GM12864 (cell line): ENCODE measurements at regions not wholly inside any gene's neighbourhood (a gene's known extent, or its start where the extent isn't known, plus 50 kb on each side); places are given as distances from the start of the nearest gene placed in this dataset.

Experiments
- DNase-seq: peaks from one replicate; pipeline ENCODE4 v3.0.0-alpha.2; 2011; ENCODE audit warnings: low read depth
- H3K4me3 ChIP-seq: 2 replicates; pipeline ENCODE4 v1.5.1; 2011; ENCODE audit warnings: mild to moderate bottlenecking, low read depth, low read length, control low read depth
- CTCF ChIP-seq: IDR thresholded peaks from 2 replicates; pipeline ENCODE4 v1.5.1; 2011; ENCODE audit warnings: low read depth, mild to moderate bottlenecking, moderate library complexity, low read length, control low read depth, inconsistent platforms; ENCODE audit errors: missing control alignments

DNA sequence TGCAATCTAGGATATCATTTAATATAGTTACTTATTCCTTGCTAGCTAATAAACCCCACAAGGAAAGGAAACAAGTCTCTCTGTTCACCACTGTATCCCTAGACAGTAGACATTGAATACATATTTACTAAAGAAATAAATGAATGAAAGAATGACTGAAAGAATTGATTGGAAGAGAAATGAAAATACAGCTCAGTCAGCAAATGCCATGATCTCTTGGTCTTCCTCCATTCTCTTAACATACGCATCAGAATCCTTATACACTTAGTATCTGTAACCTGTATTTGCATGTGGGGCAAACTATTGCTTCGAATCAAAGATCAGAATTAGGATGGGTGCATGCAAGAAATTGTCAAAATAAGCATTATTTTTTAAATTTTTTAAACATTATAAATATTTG lies 500.8 kb upstream of the ADGRL2 start:
- no peak for TF ChIP-seq CTCF
- DNase-seq, result no peak
- no peak overlapping the region for H3K4me3 ChIP-seq

- no peak for TF ChIP-seq CTCF
- H3K4me3 ChIP-seq, result no peak overlapping the region
- DNase-seq, result no peak
Observed at GRCh38 chr1:81298266-81298665, 502.5 kb upstream of the ADGRL2 start.

- DNase-seq, result no peak
- no peak for TF ChIP-seq CTCF
- no peak overlapping the region for H3K4me3 ChIP-seq
Observed at GRCh38 chr1:81296601-81297000, 504.1 kb upstream of the ADGRL2 start.

DNA sequence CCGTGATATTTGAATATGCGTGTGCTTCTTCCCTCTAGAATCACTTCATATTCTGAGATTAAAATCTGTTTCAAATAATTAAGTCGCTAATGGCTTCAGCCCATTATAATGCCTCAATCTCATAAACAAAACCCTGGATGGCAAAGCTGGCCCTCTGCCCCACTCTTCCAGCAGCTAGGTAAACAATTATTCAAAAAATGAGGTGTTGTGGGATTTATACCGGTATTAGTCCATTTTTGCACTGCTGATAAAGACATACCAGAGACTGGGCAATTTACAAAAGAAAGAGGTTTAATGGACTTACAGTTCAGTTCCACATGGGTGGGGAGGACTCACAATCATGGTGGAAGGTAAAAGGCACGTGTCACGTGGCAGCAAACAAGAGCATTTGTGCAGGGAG lies 510.4 kb upstream of the ADGRL2 start:
- TF ChIP-seq CTCF, result no peak
- DNase-seq, result no peak

GRCh38 chr1:81288689-81289088 lies 512.0 kb upstream of the ADGRL2 start:
- TF ChIP-seq CTCF, result no peak
- H3K4me3 ChIP-seq, result no peak overlapping the region
- no peak for DNase-seq

More for the DNA sequence above, 510.4 kb upstream of the ADGRL2 start:
- no peak overlapping the region for H3K4me3 ChIP-seq

DNA sequence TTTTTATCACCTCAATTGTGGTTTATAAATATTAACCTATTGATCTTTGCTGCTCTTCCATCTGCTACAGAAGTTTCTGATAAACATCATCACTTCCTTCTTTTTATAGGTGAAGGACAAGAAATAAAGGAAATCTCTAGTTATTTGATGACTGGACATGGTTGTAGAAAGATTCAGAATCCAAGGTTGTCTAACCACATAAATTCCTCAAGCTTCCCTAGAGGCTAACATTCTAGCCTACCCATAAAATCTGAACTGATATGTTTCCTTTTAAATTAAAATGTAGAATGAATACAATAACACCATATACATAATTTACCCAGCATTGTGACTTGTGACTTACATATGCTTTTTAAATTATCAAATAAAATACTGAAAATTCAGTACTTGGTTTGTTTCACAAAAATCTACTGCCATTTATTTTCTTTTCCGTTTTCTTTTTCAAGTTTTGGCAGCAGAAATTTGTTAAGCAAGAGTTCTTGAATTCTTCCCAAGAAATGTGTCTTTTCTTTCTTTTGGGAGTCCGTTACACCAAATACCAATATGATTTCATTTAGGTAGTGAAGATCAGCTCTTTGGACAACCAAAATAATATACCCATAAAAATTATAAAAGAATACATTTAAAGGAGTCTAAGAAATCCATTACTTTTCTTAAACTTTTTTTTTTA lies 513.2 kb upstream of the ADGRL2 start:
- no peak for DNase-seq
- H3K4me3 ChIP-seq, result no peak overlapping the region
- no peak for TF ChIP-seq CTCF

DNA sequence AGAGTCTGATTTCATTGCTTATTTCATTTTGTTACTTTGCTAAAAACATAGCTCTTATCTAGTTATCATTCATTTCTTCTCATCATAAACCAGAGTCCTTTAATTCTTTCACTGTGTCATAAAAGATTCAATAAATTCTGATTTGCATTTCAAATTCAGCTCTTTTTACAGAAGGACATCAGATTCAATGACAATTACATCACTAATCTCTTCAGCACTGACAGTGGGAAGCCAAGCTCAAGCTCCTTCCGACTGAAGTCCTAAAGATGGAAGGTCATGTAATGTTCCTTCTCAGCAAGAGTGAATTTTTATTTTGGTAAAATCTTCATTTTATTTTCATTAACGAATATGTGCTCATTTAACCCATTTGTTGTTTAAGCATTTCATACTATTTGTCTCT lies 530.7 kb upstream of the ADGRL2 start:
- TF ChIP-seq CTCF, result no peak
- DNase-seq, result no peak
- no peak overlapping the region for H3K4me3 ChIP-seq
